Duodenal mucosa (tissue), 2 donors: ENCODE measurements at regions not wholly inside any gene's neighbourhood (a gene's known extent, or its start where the extent isn't known, plus 50 kb on each side); places are given as distances from the start of the nearest gene placed in this dataset.

Experiments
- H3K27ac ChIP-seq: one replicate; pipeline ENCODE4 v1.7.0; 2013; ENCODE audit warnings: low read depth, low read length
- H3K27me3 ChIP-seq, 2 donors: one replicate each; pipeline ENCODE4 v1.7.0; 2013; ENCODE audit warnings: low read length in 2 of 2, control low read depth in 1 of 2; ENCODE audit not compliant: insufficient read depth in 2 of 2, control insufficient read depth in 1 of 2
- H3K36me3 ChIP-seq, 2 donors: one replicate each; pipeline ENCODE4 v1.7.0; 2013; ENCODE audit warnings: low read length in 2 of 2, control low read depth in 1 of 2; ENCODE audit not compliant: insufficient read depth in 2 of 2, control insufficient read depth in 1 of 2
- H3K4me1 ChIP-seq, 2 donors: one replicate each; pipeline ENCODE4 v1.7.0; 2013; ENCODE audit warnings: low read length in 2 of 2, control low read depth in 1 of 2; ENCODE audit not compliant: insufficient read depth in 2 of 2, control insufficient read depth in 1 of 2
- H3K4me3 ChIP-seq, 2 donors: one replicate each; pipeline ENCODE4 v1.7.0; 2013; ENCODE audit warnings: low read length in 2 of 2, low read depth in 1 of 2
- H3K9ac ChIP-seq, 2 donors: one replicate each; pipeline ENCODE4 v1.7.0; 2013; ENCODE audit warnings: low read length in 2 of 2, low read depth in 1 of 2
- H3K9me3 ChIP-seq, 2 donors: one replicate each; pipeline ENCODE4 v1.7.0; 2013; ENCODE audit warnings: low read length in 2 of 2, control low read depth in 1 of 2; ENCODE audit not compliant: control insufficient read depth in 1 of 2

DNA sequence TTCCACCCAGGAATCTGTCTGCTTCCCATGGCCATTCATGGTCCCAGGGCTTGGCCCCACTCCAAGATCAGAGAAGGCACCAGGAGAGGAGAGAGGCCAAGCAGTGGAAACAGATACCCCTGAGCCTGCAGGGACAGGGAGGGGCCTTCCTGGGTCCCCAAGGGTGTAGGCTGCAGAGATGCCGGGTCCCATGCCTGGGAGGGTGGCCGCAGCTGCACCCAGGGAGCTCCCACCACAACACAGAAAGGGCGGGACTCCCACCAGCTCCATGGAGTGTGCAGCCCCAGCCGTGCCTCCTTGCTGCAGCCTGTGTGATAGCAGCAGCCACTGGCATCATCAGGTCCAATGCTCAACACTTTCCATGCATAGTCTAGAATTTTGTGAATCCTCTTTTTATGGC lies 331.5 kb downstream of the UACA start:
- Histone ChIP-seq H3K9ac (no peak overlapping the region), H3K4me3 (no peak overlapping the region), H3K27ac (no peak overlapping the region), H3K9me3 (peaks cover 6 to 8% of the 10 kb centered on the region in 2 donors), H3K4me1 (peaks cover 20 to 27% of the 10 kb centered on the region in 2 donors), H3K27me3 (no peaks in the 10 kb centered on the region), H3K36me3 (no peaks in the 10 kb centered on the region)

DNA sequence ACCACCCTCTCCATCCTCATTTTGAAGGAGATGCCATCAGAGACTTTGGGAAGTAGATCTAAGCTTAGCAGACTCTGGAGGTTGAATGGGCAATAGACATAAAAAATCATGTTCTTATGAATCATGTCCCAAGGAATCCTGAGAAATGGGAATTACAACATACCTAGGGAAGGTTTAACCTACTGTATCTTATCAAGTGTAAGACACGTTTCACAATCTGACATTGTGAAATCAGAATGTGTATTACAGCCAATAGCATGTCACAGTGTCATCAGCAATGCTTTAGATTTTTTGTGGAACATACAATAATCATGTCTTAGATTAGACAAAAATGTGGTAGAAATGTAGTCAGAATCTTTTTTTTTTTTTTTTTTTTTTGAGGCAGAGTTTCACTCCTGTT lies 332.4 kb upstream of the TLE3 start:
- Histone ChIP-seq H3K4me3 (no peak overlapping the region), H3K9me3 (peaks cover 6 to 8% of the 10 kb centered on the region in 2 donors), H3K27me3 (no peaks in the 10 kb centered on the region), H3K36me3 (no peaks in the 10 kb centered on the region), H3K27ac (no peak overlapping the region), H3K4me1 (peaks cover 11 to 13% of the 10 kb centered on the region in 2 donors), H3K9ac (no peak overlapping the region)

DNA sequence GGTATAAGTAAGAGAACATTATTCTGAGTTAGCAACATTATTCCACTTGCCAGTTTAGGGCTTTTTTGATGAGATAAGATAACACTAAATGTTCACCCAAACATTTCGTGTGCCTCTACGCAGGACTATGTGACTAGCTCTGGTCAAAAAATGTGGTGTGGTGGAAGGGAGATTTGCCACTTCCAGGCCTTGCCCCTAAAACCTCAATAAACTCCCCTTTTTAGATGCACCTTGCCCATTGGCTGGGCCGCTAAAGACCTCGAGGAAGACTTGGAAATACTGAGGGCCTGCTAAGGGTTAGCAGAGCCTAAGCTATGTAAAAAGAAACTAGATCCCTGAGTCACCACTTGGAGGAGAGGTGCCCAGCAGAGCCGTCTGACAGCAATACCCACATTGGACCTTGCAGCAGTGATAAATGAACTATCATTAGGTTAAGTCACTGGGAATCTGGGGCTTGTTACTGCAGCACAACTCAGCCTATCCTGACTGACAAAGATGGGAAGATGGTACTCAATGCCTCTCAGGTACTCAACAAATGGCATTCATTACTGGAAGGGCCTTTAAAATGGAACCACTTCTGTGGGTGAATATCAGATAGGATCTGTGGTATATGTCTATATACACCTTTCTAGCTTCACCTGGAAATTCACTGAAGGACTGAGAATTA lies 331.5 kb upstream of the TLE3 start:
- Histone ChIP-seq H3K4me3 (no peak overlapping the region), H3K4me1 (peaks cover 3 to 6% of the 10 kb centered on the region in 2 donors), H3K27me3 (no peaks in the 10 kb centered on the region), H3K27ac (no peak overlapping the region), H3K9me3 (peaks cover 6 to 8% of the 10 kb centered on the region in 2 donors), H3K36me3 (no peaks in the 10 kb centered on the region), H3K9ac (no peak overlapping the region)

DNA sequence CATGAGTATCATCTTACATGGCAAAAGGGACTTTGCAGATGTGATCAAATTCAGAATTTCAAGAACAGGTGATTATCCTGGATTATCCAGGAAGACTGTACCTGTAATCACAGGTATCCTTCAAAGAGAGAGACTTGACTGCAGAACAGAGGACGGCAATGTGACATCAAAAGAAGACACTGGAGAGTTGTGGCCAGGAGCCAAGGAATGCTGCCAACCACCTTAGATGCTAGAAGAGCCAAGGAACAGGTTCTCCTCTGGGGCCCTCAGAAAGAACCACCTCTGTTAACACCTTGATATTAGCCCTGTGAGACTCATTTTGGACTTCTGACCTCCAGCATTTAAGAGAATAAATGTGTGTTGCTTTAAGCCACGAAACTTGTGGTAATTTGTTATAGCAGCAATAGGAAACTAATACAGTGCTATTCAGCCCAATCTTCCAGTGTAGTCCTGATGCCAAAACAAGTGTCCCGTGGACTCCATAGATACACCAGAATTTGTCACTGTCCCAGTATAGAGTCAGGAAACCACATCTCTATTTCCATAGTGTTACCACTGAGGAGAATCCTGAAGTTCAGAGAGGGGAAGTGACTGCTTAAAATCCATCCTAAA lies 330.6 kb upstream of the TLE3 start:
- peaks cover 0 to 2% of the 10 kb centered on the region in 2 donors for H3K27me3 ChIP-seq
- H3K4me1 ChIP-seq, result no peaks in the 10 kb centered on the region
- H3K9me3 ChIP-seq, result peaks cover 6 to 8% of the 10 kb centered on the region in 2 donors
- H3K9ac ChIP-seq, result no peak overlapping the region
- no peaks in the 10 kb centered on the region for H3K36me3 ChIP-seq
- H3K4me3 ChIP-seq, result no peak overlapping the region
- no peak overlapping the region for H3K27ac ChIP-seq

DNA sequence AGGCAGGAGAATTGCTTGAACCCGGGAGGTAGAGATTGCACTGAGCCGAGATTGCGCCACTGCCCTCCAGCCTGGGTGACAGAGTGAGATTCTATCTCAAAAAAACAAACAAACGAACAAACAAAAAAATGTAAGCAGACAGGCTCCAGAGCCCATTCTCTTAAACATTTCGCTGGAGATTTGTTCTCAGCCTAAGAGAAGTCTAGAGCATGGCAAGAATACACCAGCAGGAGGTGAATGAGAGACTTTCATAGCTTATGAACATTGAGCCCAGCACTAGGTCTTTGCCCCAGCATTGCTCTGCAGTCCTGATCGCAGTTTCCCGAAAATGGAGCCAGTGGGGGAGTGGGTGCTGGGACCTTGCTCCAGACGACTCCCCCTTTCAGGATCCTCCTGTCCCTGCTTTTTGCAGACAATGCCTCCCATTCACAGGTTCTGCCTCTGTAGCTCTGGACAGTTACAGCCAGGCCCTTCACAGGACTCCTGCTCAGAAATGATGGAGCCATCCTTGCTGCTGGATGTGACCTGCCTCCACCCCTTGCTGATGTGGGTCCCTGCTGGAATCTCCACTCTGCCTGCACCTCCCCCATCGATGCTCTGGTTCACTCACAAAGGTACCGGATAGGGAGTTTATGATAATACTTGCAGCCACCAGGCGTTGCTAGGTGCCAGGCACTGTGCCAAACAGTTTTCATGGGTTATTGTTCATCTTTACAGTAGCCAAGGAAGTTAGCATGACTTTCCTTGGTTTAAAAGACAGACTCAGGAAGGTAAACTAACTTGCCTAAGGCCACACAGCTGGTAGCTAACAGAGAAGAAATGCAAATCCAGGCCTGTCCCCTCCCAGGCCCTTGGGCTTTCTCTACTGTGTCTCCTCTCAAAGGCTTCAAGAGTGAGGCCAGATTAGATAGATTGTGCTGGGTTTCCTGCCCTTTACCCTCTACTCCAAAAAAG lies 329.7 kb upstream of the TLE3 start:
- Histone ChIP-seq H3K9me3 (peaks cover 6 to 8% of the 10 kb centered on the region in 2 donors), H3K36me3 (no peaks in the 10 kb centered on the region), H3K27me3 (peaks cover 0 to 5% of the 10 kb centered on the region in 2 donors), H3K9ac (no peak overlapping the region), H3K27ac (no peak overlapping the region), H3K4me1 (no peaks in the 10 kb centered on the region), H3K4me3 (no peak overlapping the region)

DNA sequence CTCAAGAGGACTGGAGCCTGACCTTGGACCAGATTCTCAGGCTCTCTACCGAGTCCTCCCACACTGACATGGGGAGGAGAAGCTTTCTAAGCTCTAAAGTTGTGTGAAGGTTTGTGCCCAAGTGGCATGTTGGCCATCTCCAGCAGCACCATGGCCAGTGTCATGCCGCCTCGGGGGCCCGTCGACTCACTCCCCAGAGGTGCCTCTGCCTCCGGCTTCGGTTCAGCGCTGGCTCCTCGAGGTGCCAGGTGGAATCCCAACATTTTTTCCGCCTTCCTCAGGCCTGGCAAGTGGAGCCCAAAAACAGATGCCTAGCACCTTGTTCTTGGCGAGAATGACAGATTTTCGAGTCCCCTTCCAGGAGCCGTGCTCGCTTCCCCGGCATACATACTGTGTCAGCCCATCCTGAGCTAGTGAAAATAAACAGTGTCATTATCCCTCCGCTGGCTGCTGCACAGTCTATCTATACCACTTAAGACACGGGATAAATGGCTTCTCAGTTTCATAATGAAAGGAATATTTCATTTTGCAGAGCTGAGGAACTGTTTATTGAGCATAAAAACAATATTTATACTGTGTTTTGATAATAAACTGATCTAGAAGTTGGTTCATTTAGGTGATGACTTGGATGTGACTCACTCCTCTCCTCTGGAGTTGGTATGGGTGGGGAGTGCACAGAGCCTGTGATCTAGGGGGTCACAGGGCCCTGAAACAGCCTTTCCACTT lies 328.5 kb upstream of the TLE3 start:
- peaks cover 0 to 5% of the 10 kb centered on the region in 2 donors for H3K27me3 ChIP-seq
- H3K4me1 ChIP-seq, result peaks cover 0 to under 1% of the 10 kb centered on the region in 2 donors
- H3K36me3 ChIP-seq, result no peaks in the 10 kb centered on the region
- peaks cover 6 to 8% of the 10 kb centered on the region in 2 donors for H3K9me3 ChIP-seq
- H3K9ac ChIP-seq, result no peak overlapping the region
- no peak overlapping the region for H3K27ac ChIP-seq
- no peak overlapping the region for H3K4me3 ChIP-seq

DNA sequence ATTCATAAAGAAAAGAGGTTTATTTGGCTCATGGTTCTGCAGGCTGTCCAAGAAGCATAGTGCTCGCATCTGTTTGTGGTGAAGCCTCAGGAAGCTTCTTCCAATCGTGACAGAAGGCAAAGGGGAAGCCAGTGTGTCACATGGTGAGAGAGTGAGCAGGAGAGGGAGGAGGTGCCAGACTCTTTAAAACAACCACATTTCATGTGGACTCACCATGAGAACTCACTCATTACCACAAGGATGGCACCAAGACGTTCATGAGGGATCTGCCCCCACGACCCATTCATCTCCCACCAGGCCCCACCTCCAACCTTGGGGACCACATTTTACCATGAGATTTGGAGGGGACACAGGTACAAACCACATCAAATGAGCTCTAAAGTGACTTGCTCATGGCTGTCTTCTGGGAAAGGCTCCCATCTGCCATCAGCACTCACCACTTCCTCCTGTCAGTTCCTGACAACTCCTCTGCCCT lies 327.3 kb upstream of the TLE3 start:
- H3K27me3 ChIP-seq, result peaks cover 0 to 5% of the 10 kb centered on the region in 2 donors
- no peak overlapping the region for H3K9ac ChIP-seq
- peaks cover 0 to 4% of the 10 kb centered on the region in 2 donors for H3K4me1 ChIP-seq
- no peak overlapping the region for H3K4me3 ChIP-seq
- no peak overlapping the region for H3K27ac ChIP-seq
- H3K36me3 ChIP-seq, result no peaks in the 10 kb centered on the region
- H3K9me3 ChIP-seq, result peaks cover 6 to 8% of the 10 kb centered on the region in 2 donors

DNA sequence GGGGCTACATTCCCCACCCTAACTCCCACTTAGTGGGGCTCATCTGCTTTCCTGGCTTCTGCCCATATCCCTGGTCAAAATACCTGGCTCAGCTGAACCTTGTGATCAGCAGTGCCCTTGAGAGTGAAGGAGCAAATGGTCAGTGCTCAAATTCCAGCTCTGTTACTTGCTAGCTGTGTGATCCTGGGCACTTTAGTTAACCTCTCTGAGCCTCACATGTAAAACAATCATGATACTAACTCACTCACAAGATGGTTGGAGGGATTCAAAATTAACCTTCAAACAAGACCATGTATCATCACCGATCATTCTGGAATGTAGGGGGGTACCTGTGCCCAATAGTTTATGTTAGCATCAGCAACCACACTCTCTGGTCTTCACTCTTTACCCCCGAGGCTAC lies 325.6 kb upstream of the TLE3 start:
- Histone ChIP-seq H3K36me3 (no peaks in the 10 kb centered on the region), H3K27me3 (peaks cover 5% of the 10 kb centered on the region in 2 donors), H3K4me3 (no peak overlapping the region), H3K27ac (no peak overlapping the region), H3K9ac (no peak overlapping the region), H3K4me1 (peaks cover 0 to 4% of the 10 kb centered on the region in 2 donors), H3K9me3 (peaks cover under 1 to 2% of the 10 kb centered on the region in 2 donors)

DNA sequence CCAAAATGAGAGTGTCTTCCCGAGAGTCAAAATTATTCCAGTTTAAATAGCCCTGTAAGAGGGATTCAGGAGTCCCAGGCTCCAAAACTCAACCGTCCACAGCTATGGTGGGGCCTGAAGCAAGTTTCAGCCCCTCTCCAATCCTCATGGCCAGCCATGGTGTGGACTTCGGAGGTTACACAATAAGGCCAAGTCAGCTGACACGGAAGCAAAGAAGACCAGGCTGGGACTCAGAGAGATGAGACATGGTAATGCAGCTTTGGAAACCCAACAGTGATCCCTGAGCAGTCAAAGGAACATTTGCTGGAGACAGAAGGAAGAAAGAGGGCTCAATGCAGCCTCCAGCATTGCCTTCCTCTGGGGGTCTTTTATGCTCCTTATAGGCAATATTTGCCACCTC lies 324.6 kb upstream of the TLE3 start:
- Histone ChIP-seq H3K27ac (no peak overlapping the region), H3K4me3 (no peak overlapping the region), H3K9ac (no peak overlapping the region), H3K4me1 (peaks cover 0 to 4% of the 10 kb centered on the region in 2 donors), H3K36me3 (no peaks in the 10 kb centered on the region), H3K27me3 (peaks cover 5 to 7% of the 10 kb centered on the region in 2 donors), H3K9me3 (no peaks in the 10 kb centered on the region)
